ENCODE measurements at regions not wholly inside any gene's neighbourhood (a gene's known extent, or its start where the extent isn't known, plus 50 kb on each side); places are given as distances from the start of the nearest gene placed in this dataset.

DNA sequence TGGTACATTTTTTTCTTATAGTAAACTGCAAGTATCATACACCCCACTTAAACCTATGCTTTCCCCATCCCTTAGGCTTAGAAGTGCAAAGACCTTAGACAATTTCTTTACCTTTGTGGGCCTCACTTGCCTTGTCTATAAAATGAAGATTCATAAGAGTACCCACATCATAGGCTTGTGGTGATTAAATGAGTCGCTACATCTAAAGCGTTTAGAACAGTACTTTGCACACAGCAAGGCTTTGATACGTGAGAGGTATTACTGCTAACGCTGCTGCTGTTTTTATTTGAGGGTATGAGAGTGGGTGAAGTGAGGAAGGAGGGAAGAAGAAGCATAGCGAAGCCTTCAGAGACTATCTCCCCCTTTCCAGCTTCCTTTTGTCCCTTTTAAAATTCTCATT lies 87.8 kb upstream of the RPS6KA3 start:
- Histone ChIP-seq H3K36me3 (ENCODE audit: control insufficient read depth in 1 of 2, insufficient read depth in 2 of 2, low read length in 2 of 2) (no peaks in the 10 kb centered on the region), H3K4me2 (ENCODE audit: low read length) (no peak overlapping the region), H3K79me2 (ENCODE audit: insufficient read depth, low read length) (no peaks in the 10 kb centered on the region), H3K9me3 (ENCODE audit: control insufficient read depth in 1 of 2, insufficient read depth in 1 of 2, low read depth in 1 of 2, low read length in 2 of 2) (no peaks in the 10 kb centered on the region), H2AFZ (ENCODE audit: low read depth, low read length, poor library complexity, severe bottlenecking) (no peak overlapping the region), H4K20me1 (ENCODE audit: insufficient read depth) (no peaks in the 10 kb centered on the region), H3K9ac (ENCODE audit: low read length) (no peak overlapping the region), H3K9me2 (ENCODE audit: insufficient read depth) (no peaks in the 10 kb centered on the region), H3K4me1 (ENCODE audit: control insufficient read depth in 1 of 2, insufficient read depth in 2 of 2, low read length in 2 of 2) (no peaks in the 10 kb centered on the region), H3K27ac (ENCODE audit: low read depth, low read length) (no peak overlapping the region), H3K27me3 (ENCODE audit: insufficient read depth, low read length) (no peaks in the 10 kb centered on the region), H3K4me3 (replicated peaks in 1 of 2; ENCODE audit: low read depth in 1 of 2, low read length in 2 of 2) (no peak overlapping the region)
- intact Hi-C loops (cut with micrococcal nuclease): no loop called here
- DNase-seq (ENCODE audit: low read depth, low spot score): no peak
- no peak for ATAC-seq
- no peak for TF ChIP-seq TCF7L2 (IDR thresholded peaks at IDR 0.05; ENCODE audit: borderline replicate concordance, extremely low read depth, insufficient read depth, insufficient read length)
- POLR2A ChIA-PET: no interaction called here
- RAD21 ChIA-PET (ENCODE audit: low non-redundant PET in 1 of 2, low total read pairs in 2 of 2, uncharacterized antibody in 2 of 2, unreplicated experiment in 2 of 2): no interaction called here
- BruUV-seq (replicated peaks): no TSS peak
- CTCF ChIA-PET: no interaction called here

- no peak for DNase-seq (ENCODE audit: low read depth, low spot score)
- no peaks in the 10 kb centered on the region for H3K9me3 ChIP-seq (ENCODE audit: control insufficient read depth in 1 of 2, insufficient read depth in 1 of 2, low read depth in 1 of 2, low read length in 2 of 2)
- intact Hi-C loops (cut with micrococcal nuclease): no loop called here
- H3K27ac ChIP-seq (ENCODE audit: low read depth, low read length): no peak overlapping the region
- H2AFZ ChIP-seq (ENCODE audit: low read depth, low read length, poor library complexity, severe bottlenecking): no peak overlapping the region
- TF ChIP-seq ZNF274 (IDR thresholded peaks at IDR 0.05; ENCODE audit: low read depth, low read length): no peak
- no peak for TF ChIP-seq CBX3 (IDR thresholded peaks at IDR 0.05; ENCODE audit: low read depth)
- H3K36me3 ChIP-seq (ENCODE audit: control insufficient read depth in 1 of 2, insufficient read depth in 2 of 2, low read length in 2 of 2): no peaks in the 10 kb centered on the region
- no peaks in the 10 kb centered on the region for H3K4me1 ChIP-seq (ENCODE audit: control insufficient read depth in 1 of 2, insufficient read depth in 2 of 2, low read length in 2 of 2)
- POLR2A ChIA-PET: no interaction called here
- no peaks in the 10 kb centered on the region for H3K79me2 ChIP-seq (ENCODE audit: insufficient read depth, low read length)
- H3K9ac ChIP-seq (ENCODE audit: low read length): no peak overlapping the region
- ATAC-seq: no peak
- no peaks in the 10 kb centered on the region for H3K9me2 ChIP-seq (ENCODE audit: insufficient read depth)
- H3K4me3 ChIP-seq (replicated peaks in 1 of 2; ENCODE audit: low read depth in 1 of 2, low read length in 2 of 2): no peak overlapping the region
- no TSS peak for BruUV-seq (replicated peaks)
- no peaks in the 10 kb centered on the region for H4K20me1 ChIP-seq (ENCODE audit: insufficient read depth)
- CTCF ChIA-PET: no interaction called here
- H3K4me2 ChIP-seq (ENCODE audit: low read length): no peak overlapping the region
- RAD21 ChIA-PET (ENCODE audit: low non-redundant PET in 1 of 2, low total read pairs in 2 of 2, uncharacterized antibody in 2 of 2, unreplicated experiment in 2 of 2): no interaction called here
- H3K27me3 ChIP-seq (ENCODE audit: insufficient read depth, low read length): no peaks in the 10 kb centered on the region
These were observed 86.2 kb upstream of the RPS6KA3 start for GRCh38 chrX:20352935-20353336.

- Histone ChIP-seq H2AFZ (ENCODE audit: low read depth, low read length, poor library complexity, severe bottlenecking) (no peak overlapping the region), H3K9me2 (ENCODE audit: insufficient read depth) (no peaks in the 10 kb centered on the region), H3K4me2 (ENCODE audit: low read length) (no peak overlapping the region), H4K20me1 (ENCODE audit: insufficient read depth) (no peaks in the 10 kb centered on the region), H3K36me3 (ENCODE audit: control insufficient read depth in 1 of 2, insufficient read depth in 2 of 2, low read length in 2 of 2) (no peaks in the 10 kb centered on the region), H3K9ac (ENCODE audit: low read length) (no peak overlapping the region), H3K27ac (ENCODE audit: low read depth, low read length) (no peak overlapping the region), H3K27me3 (ENCODE audit: insufficient read depth, low read length) (no peaks in the 10 kb centered on the region), H3K9me3 (ENCODE audit: control insufficient read depth in 1 of 2, insufficient read depth in 1 of 2, low read depth in 1 of 2, low read length in 2 of 2) (no peaks in the 10 kb centered on the region), H3K4me1 (ENCODE audit: control insufficient read depth in 1 of 2, insufficient read depth in 2 of 2, low read length in 2 of 2) (no peaks in the 10 kb centered on the region), H3K79me2 (ENCODE audit: insufficient read depth, low read length) (no peaks in the 10 kb centered on the region), H3K4me3 (replicated peaks in 1 of 2; ENCODE audit: low read depth in 1 of 2, low read length in 2 of 2) (no peak overlapping the region)
- intact Hi-C loops (cut with micrococcal nuclease): no loop called here
- ATAC-seq: no peak
- BruUV-seq (replicated peaks): no TSS peak
- RAD21 ChIA-PET (ENCODE audit: low non-redundant PET in 1 of 2, low total read pairs in 2 of 2, uncharacterized antibody in 2 of 2, unreplicated experiment in 2 of 2): no interaction called here
- CTCF ChIA-PET: no interaction called here
- POLR2A ChIA-PET: no interaction called here
- DNase-seq (ENCODE audit: low read depth, low spot score): no peak
- TF ChIP-seq POLR2AphosphoS5 (IDR thresholded peaks at IDR 0.05; ENCODE audit: low read depth, low read length) (no peak), ZFX (IDR thresholded peaks at IDR 0.05) (no peak), CBX3 (IDR thresholded peaks at IDR 0.05; ENCODE audit: low read depth) (no peak), SP1 (IDR thresholded peaks at IDR 0.05; ENCODE audit: low read depth) (no peak), EGR1 (IDR thresholded peaks at IDR 0.05; ENCODE audit: low read depth) (no peak), ZNF274 (IDR thresholded peaks at IDR 0.05; ENCODE audit: low read depth, low read length) (no peak), SRF (IDR thresholded peaks at IDR 0.05; ENCODE audit: low read depth) (no peak), CEBPB (IDR thresholded peaks at IDR 0.05; ENCODE audit: low read depth) (no peak), YY1 (IDR thresholded peaks at IDR 0.05; ENCODE audit: extremely low read depth, insufficient replicate concordance, low read depth, low read length) (no peak)
These were observed 85.8 kb upstream of the RPS6KA3 start for GRCh38 chrX:20352504-20352903.
